HPDE6-E6E7 (cell line): ENCODE measurements at regions not wholly inside any gene's neighbourhood (a gene's known extent, or its start where the extent isn't known, plus 50 kb on each side); places are given as distances from the start of the nearest gene placed in this dataset.
"Not testable (repeated sequence)": the region's sequence is repeated elsewhere in the genome, so short reads cannot be mapped to it uniquely, and the experiment has no call there.

ENCODE experiments used
- DNase-seq: peaks from one replicate; pipeline ENCODE4 v3.0.0; 2011; ENCODE audit warnings: missing footprints; ENCODE audit errors: extremely low spot score

DNA sequence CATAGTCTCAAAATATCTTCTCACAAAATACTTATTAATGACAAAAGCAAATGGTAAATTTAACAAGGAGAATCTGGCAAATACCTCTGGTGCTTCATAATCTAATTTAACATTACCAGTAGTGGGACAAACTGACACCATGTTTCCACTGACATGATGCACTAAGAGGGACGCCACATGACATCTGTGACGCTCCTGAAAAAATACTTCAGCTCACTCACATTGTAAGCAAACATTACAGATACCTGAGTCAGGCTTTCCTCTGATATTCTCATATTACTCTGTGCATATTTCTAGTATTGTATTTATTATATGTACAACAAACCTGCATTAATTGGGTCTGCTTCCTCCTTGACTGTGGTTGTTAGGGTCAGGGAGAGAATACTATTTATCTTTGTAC lies 56.7 kb upstream of the OSMR start:
- no peak for DNase-seq

DNA sequence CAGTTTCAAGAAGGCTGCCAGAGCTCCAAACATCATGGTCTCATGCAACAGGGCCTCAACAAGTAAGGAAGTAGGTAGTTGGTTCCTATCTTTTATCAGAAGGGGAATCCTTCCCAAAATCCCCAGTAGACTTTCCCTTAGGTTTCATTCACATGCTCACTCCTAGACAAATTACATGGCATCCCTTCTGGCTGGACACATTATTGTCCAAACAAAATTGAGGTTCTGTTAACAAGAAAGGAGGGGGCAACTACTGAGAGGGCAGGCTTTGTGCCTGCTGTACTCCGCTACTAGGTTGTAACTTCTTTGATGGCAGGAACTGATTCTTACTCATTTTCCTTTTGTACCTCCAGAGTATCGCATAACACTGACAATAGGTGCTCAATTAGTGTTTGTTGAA lies 56.0 kb upstream of the OSMR start:
- DNase-seq = no peak

DNA sequence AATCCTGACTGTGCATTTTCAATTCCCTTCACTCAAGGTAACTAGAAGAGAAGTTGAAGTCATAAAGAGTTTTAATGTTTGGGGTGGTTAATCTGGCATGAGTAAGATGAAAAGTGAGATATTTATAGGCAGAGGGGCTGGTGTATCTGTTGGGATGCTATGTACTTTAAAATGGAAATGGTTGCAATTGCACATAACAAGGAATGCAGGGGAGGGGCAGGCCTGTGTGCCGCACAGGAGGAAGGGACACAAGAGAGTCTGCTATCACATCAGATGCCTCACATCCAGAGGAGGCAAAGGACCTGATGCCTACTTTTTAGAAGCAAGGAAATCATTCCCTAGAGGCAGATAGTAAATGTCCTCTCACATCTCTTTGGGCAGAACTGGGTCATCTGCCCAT lies 55.5 kb upstream of the OSMR start:
- DNase-seq = no peak

DNA sequence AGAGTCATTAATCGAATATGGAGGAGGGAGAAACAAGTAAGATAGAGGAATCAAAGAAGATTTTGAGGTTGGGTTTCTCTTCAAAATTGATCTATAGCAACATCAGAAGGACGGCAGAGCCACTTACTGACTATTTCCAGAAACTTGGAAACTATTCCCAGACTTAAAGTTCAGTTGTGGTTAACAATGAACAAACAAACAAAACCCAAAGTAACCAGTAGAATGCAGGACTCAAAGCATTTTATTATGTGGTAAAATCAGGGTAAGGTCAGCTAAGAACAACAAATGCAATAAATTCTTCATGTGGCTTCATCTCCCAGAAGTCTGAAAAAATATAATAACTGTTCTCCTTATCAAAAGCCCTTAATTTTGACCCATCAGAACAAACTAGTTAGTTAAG lies 54.9 kb upstream of the OSMR start:
- no peak for DNase-seq

DNA sequence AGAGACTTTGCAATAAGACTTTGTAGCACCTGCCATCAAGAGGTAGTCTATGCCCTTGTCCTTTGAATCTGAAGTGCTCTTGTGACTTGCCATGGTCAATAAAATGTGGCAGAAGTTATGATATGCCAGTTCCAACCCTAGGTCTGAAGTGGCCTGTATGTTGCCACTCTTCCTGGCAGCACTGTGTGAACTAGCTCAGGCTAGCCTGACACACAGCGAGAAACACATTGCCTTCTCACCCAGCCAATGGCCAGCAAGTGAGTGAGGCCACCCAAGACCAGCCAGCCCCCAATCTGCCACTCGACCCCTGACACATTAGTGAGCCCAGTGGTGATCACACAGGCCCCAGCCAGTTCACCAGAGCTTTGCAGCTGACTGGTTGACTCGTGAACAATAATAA lies 52.7 kb upstream of the OSMR start:
- DNase-seq = no peak

DNA sequence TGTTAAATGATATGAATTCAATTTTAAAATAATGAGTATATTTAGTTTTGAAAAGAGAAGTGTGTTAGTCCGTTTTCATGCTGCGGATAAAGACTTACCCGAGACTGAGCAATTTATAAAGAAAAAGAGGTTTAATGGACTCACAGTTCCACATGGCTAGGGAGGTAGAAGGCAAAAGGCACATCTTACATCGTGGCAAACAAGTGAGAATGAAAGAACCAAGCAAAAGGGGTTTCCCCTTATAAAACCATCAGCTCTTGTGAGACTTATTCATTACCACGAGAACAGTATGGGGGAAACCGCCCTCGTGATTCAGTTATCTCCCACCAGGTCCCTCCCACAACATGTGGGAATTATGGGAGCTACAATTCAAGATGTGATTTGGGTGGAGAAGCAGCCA lies 51.8 kb upstream of the OSMR start:
- DNase-seq = not testable (repeated sequence)

DNA sequence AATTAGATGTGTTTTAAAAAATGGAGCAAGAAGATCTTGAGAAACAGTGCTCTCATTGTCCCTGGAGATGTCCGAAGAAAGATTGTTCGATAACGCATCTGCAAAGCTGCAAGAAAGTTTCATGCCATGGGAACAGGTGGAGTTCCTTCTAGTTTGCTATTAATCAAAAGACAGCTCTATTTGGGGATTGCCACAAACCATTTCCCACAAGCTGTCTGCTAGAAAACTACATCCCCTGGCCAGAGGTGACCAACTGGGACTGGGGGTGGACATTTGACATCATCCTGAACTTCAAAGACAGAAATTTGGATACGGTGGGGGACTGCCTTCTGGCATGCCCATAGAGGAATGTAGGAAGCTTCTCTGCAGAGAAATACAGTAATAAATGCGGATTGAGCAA lies 50.8 kb upstream of the OSMR start:
- DNase-seq = no peak

DNA sequence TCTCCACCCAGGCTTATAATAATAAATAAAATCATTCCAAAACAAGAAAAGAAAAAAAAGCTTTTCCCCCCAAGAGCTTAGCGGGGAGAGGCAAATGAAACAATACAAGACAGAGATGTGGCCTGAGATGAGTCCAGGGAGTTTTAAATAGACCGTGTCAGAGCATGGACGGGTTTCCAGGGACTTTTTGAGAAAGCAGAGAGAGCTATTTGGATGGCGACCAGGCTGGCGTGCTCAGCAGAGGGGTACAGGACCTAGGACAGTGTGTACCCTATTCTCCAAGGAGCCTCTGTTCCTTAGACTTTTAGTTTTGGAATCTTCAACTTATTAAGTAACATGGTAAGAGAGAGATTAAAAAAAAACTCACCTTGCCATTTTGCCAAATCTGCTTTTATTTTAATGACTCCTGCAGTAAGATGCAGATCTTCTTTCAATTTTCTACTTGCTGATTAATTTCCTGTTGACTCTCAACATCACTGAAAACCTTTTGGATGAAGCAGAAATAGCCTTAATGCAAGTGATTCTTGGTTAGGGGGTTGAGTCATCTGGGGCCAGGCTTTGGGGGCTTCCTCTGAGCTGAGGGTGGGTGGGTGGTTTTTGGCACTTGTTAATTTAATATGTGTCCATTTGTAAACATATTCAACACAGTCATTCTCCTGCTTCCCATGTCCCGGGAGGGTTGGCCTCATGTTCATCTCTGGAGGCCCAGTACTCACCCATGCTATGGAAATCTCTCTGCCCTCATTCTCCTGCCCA lies 49.6 kb upstream of the OSMR start:
- no peak for DNase-seq
